Right cardiac atrium (tissue), 5 donors: ENCODE measurements at regions not wholly inside any gene's neighbourhood (a gene's known extent, or its start where the extent isn't known, plus 50 kb on each side); places are given as distances from the start of the nearest gene placed in this dataset.

Source experiments
- ATAC-seq, 2 donors: fragments of 200-7000 bp; cut with Tn5 transposase; one replicate each; pipeline versions ENCODE4 v1.8.0 to v1.9.1; 2020; ENCODE audit warnings: moderate library complexity in 2 of 2, mild to moderate bottlenecking in 1 of 2
- DNase-seq, 3 donors: peaks; one replicate each; pipeline ENCODE4 v3.0.0-alpha.2; 2020
- H3K27ac ChIP-seq: one replicate; pipeline ENCODE4 v1.5.1; 2013; ENCODE audit warnings: mild to moderate bottlenecking, low read length, control low read depth, moderate library complexity
- H3K27me3 ChIP-seq: one replicate; pipeline ENCODE4 v1.6.1; 2013; ENCODE audit not compliant: control insufficient read depth, insufficient read depth
- H3K4me1 ChIP-seq: one replicate; pipeline ENCODE4 v1.6.1; 2013; ENCODE audit warnings: low read length; ENCODE audit not compliant: control insufficient read depth, insufficient read depth
- H3K4me3 ChIP-seq: one replicate; pipeline ENCODE4 v1.5.1; 2013; ENCODE audit warnings: low read length, control low read depth
- H3K9me3 ChIP-seq: one replicate; pipeline ENCODE4 v1.6.1; 2013; ENCODE audit warnings: low read length; ENCODE audit not compliant: control insufficient read depth
- WGBS: extraction: QIAGEN DNeasy Blood & Tissue Kit; methylation state at CpG from one replicate; pipeline ENCODE4 v1.1.7; 2013; 5-methylcytosine and 5-hydroxymethylcytosine counted together
- intact Hi-C, 4 donors: fragments of 100-400 bp; cut with DNase I; formaldehyde crosslinking; loops; one replicate each; pipeline versions ENCODE4 v1.11.0 to v1.14.0; 2022 to 2023
- donor health status: healthy with polysubstance abuse.
- donor health status: DM: no; HTN: yes; CAD: no.
- donor health status: DM: no; HTN: no; CAD: no.
- donor health status: DM: no; HTN: yes; CAD: no; lungs with severe emphysema.
- donor health status: DM: yes; HTN: yes; CAD: no.

GRCh38 chr19:31821346-31821745 lies 472.1 kb upstream of the TSHZ3 start:
- intact Hi-C loops = no loop called here
- 65% methylated on average over 2 of the region's 2 CpGs for WGBS

GRCh38 chr19:31825134-31826094 lies 476.2 kb upstream of the TSHZ3 start:
- WGBS = 69% methylated on average over 7 of the region's 7 CpGs
- no peak overlapping the region for H3K4me3 ChIP-seq
- intact Hi-C loops = no loop called here
- H3K4me1 ChIP-seq = no peaks in the 10 kb centered on the region
- no peak overlapping the region for H3K27ac ChIP-seq
- ATAC-seq = no peak
- no peak for DNase-seq
- H3K27me3 ChIP-seq = no peaks in the 10 kb centered on the region
- H3K9me3 ChIP-seq = no peaks in the 10 kb centered on the region

More at GRCh38 chr19:31821346-31821745, 472.1 kb upstream of the TSHZ3 start:
- H3K4me3 ChIP-seq = no peak overlapping the region
- H3K27me3 ChIP-seq = no peaks in the 10 kb centered on the region
- no peaks in the 10 kb centered on the region for H3K4me1 ChIP-seq
- no peak overlapping the region for H3K27ac ChIP-seq
- DNase-seq (no peak), ATAC-seq (no peak)
- H3K9me3 ChIP-seq = no peaks in the 10 kb centered on the region

- DNase-seq = no peak
- Histone ChIP-seq H3K27me3 (no peaks in the 10 kb centered on the region), H3K9me3 (no peaks in the 10 kb centered on the region), H3K4me3 (no peak overlapping the region), H3K4me1 (no peaks in the 10 kb centered on the region), H3K27ac (no peak overlapping the region)
- no peak for ATAC-seq
- intact Hi-C loops = no loop called here
- WGBS = 85% methylated on average over 4 of the region's 4 CpGs
These were observed 477.1 kb upstream of the TSHZ3 start for GRCh38 chr19:31826325-31826724.

GRCh38 chr19:31831421-31832175 lies 482.4 kb upstream of the TSHZ3 start:
- no peaks in the 10 kb centered on the region for H3K27me3 ChIP-seq
- H3K9me3 ChIP-seq = no peaks in the 10 kb centered on the region
- WGBS = 69% methylated on average over 8 of the region's 8 CpGs
- H3K27ac ChIP-seq = no peak overlapping the region
- H3K4me3 ChIP-seq = no peak overlapping the region
- no peak for DNase-seq
- no peak for ATAC-seq
- H3K4me1 ChIP-seq = no peaks in the 10 kb centered on the region
- intact Hi-C loops = no loop called here

- intact Hi-C loops = no loop called here
- WGBS = 79% methylated on average over 5 of the region's 5 CpGs
- no peak overlapping the region for H3K27ac ChIP-seq
- ATAC-seq (no peak), DNase-seq (no peak)
- no peaks in the 10 kb centered on the region for H3K4me1 ChIP-seq
- H3K4me3 ChIP-seq = no peak overlapping the region
- no peaks in the 10 kb centered on the region for H3K27me3 ChIP-seq
- H3K9me3 ChIP-seq = no peaks in the 10 kb centered on the region
These were observed 482.9 kb upstream of the TSHZ3 start for GRCh38 chr19:31832176-31832548.

- no peak overlapping the region for H3K4me3 ChIP-seq
- H3K9me3 ChIP-seq = no peaks in the 10 kb centered on the region
- no peaks in the 10 kb centered on the region for H3K4me1 ChIP-seq
- DNase-seq = no peak
- H3K27ac ChIP-seq = no peak overlapping the region
- intact Hi-C loops = no loop called here
- ATAC-seq = no peak
- no peaks in the 10 kb centered on the region for H3K27me3 ChIP-seq
These were observed 484.8 kb upstream of the TSHZ3 start for GRCh38 chr19:31834070-31834469.

- ATAC-seq (no peak), DNase-seq (no peak)
- Histone ChIP-seq H3K27ac (no peak overlapping the region), H3K4me3 (no peak overlapping the region), H3K4me1 (no peaks in the 10 kb centered on the region), H3K27me3 (no peaks in the 10 kb centered on the region), H3K9me3 (peaks cover 3% of the 10 kb centered on the region)
- 42% methylated on average over 11 of the region's 11 CpGs for WGBS
- intact Hi-C loops = no loop called here
These were observed 489.1 kb upstream of the TSHZ3 start for GRCh38 chr19:31838163-31838815.

GRCh38 chr19:31840371-31840770 lies 491.1 kb upstream of the TSHZ3 start:
- DNase-seq (no peak), ATAC-seq (no peak)
- 74% methylated on average over 2 of the region's 2 CpGs for WGBS
- H3K27ac ChIP-seq = no peak overlapping the region
- intact Hi-C loops = no loop called here
- H3K4me3 ChIP-seq = no peak overlapping the region
- H3K4me1 ChIP-seq = no peaks in the 10 kb centered on the region
- H3K9me3 ChIP-seq = peaks cover 3% of the 10 kb centered on the region
- no peaks in the 10 kb centered on the region for H3K27me3 ChIP-seq

GRCh38 chr19:31841755-31842154 lies 492.5 kb upstream of the TSHZ3 start:
- intact Hi-C loops = no loop called here
- 90% methylated on average over 1 of the region's 1 CpG for WGBS
- Histone ChIP-seq H3K9me3 (peaks cover 3% of the 10 kb centered on the region), H3K27me3 (no peaks in the 10 kb centered on the region), H3K4me1 (no peaks in the 10 kb centered on the region), H3K27ac (no peak overlapping the region), H3K4me3 (no peak overlapping the region)
- no peak for ATAC-seq
- no peak for DNase-seq

GRCh38 chr19:31863122-31863521 lies 482.3 kb upstream of the ZNF507 start:
- ATAC-seq (no peak), DNase-seq (no peak)
- H3K27me3 ChIP-seq = no peaks in the 10 kb centered on the region
- H3K9me3 ChIP-seq = no peaks in the 10 kb centered on the region
- H3K4me1 ChIP-seq = no peaks in the 10 kb centered on the region
- H3K4me3 ChIP-seq = no peak overlapping the region
- intact Hi-C loops = no loop called here
- WGBS = 79% methylated on average over 3 of the region's 3 CpGs
- no peak overlapping the region for H3K27ac ChIP-seq

GRCh38 chr19:31874313-31874712 lies 471.1 kb upstream of the ZNF507 start:
- 86% methylated on average over 4 of the region's 4 CpGs for WGBS
- no peaks in the 10 kb centered on the region for H3K4me1 ChIP-seq
- H3K9me3 ChIP-seq = no peaks in the 10 kb centered on the region
- intact Hi-C loops = no loop called here
- H3K27me3 ChIP-seq = no peaks in the 10 kb centered on the region
- DNase-seq = no peak
- H3K4me3 ChIP-seq = no peak overlapping the region
- no peak for ATAC-seq
- H3K27ac ChIP-seq = no peak overlapping the region
